Raji (cell line): ENCODE measurements at regions not wholly inside any gene's neighbourhood (a gene's known extent, or its start where the extent isn't known, plus 50 kb on each side); places are given as distances from the start of the nearest gene placed in this dataset.

Experiments used
- POLR2A ChIP-seq: IDR thresholded peaks from 2 replicates; pipeline ENCODE4 v1.6.1; 2011; ENCODE audit warnings: low read depth, low read length, control low read depth; ENCODE audit not compliant: insufficient read depth

DNA sequence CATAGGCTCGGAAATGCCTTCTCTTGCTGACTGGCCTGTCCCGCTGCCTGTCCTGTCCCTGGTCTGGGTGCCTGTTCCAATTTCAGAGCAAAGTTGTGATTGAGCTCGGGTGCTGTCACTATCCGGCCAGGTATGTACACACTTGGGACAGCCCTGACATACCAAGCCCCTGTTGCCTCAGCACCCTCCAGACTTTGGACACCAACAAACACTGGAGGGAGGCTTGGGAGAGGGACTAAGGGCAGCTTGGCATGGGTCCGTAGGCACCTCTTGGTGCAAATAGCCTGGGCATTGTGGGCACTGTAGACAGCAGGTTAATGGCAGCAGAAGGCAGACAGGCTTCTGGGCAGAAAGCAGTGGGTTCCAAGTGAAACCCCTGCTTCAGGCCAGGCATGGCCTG lies 86.3 kb upstream of the SEMA6A start:
- no peak for TF ChIP-seq POLR2A

DNA sequence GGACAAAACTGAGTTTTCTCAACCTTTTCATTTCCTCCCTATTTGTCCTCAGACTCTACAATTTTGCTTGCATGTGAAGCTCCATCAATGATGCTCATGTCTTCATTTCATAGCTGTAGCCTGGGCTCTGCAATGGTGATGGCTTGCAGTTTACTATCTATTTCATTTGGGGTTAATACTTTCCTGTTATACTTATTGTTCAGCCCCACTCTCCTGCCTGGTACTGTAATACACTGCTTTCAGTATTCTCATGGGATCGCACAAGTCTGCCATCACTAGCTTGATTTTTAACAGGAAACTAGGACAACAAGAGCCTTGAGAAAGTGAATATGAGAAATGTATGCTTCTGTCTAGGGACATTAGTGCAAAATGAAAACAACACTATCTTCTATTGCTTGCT lies 84.2 kb upstream of the SEMA6A start:
- no peak for TF ChIP-seq POLR2A

DNA sequence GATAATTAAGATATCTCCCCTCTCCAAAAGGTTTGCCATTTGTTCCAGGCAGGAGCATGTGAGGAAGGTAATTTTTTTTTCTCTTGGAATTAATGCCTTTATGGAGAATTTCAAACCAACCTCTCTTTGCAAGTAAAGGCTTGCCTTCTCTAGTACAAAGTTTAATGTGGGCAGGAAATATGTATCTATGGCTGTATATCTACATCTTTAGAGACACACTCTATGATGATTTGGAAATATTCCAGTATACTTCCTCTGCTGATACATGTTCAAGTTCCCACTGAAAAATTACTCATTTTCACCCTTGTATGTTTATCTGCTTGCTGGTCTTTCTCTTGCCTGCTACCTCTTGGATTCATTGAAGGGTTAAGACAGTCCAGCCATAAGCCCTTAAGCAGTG lies 83.5 kb upstream of the SEMA6A start:
- no peak for TF ChIP-seq POLR2A

DNA sequence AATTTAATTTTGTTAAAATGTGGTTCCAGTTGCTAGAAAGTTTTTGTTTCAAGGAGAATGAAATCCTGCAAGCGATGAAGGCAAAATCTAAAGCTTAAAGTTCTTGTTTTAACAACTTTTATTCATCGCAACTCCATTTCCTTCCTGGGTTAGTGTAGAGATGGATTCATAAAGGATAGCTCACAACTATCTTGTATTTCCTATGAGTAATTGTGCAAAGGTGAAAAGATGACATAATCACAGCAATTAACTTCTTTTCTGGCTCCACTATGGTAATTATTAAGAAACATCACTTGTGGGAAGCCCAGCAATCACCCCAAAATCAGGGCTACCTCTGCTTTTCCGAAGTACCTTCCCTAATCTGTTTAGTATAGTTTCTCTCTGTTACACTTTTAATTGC lies 80.8 kb upstream of the SEMA6A start:
- no peak for TF ChIP-seq POLR2A

DNA sequence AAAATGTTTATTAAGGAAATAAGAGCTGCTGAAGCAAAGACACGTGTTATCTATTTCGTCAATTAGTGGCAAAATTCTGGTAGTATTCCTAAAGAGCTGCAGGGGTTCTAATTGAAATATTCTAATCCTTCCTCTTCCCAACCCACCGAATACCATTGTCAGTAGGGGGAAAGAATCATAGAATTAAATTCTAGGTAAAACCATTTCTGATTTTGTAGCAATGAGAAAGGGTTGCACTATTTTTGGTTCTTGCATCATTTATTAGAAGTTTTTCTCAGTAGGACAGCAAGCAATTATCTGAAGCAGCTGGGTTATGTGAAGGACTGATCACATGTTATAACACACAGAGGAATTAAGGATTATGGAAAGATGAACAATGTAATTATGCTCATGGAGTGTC lies 80.3 kb upstream of the SEMA6A start:
- no peak for TF ChIP-seq POLR2A

DNA sequence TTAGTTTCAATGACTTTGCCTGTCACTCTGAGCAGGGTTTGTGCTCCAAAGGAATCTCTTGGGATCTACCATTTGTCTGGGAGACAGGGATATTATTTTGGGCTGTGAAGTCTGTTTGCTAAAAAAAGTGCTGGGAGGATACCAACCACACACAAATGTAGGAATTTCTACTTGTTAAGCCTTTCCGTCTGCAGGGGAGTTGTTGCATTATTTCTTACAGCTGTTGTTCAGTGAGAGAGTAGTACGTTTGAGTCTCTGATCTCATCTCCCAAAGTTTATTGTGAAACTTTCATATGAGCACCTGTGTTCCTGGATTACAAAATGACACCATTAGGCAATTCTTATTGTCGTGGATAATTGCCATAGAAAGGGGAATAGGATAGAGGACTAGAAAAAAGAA lies 78.3 kb upstream of the SEMA6A start:
- TF ChIP-seq POLR2A, result no peak

DNA sequence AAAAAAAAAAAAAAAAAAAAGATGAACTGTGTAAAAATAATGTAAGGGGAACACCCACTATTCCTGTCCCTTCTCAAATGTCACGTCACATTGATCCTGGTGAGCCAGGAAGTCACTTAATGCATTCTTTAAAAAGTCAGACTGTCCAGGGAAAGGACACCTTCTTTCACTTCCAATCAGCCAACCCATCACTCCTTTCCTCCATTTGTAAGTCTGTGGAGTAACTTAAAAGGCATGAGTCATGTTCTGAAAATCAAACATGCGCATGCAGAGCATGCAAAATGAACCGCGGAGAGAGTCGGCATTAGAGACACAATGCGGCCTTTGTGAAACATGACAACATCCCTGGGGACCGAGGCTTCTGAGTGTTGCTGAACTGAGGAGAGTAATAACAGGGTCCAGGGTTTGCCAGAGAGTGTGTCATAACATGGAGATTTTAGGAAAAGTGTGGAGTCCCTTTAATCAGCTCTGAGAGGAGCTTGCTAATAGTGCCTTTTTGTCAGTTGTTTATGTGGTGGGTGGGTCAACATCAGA lies 77.6 kb upstream of the SEMA6A start:
- TF ChIP-seq POLR2A, result no peak

DNA sequence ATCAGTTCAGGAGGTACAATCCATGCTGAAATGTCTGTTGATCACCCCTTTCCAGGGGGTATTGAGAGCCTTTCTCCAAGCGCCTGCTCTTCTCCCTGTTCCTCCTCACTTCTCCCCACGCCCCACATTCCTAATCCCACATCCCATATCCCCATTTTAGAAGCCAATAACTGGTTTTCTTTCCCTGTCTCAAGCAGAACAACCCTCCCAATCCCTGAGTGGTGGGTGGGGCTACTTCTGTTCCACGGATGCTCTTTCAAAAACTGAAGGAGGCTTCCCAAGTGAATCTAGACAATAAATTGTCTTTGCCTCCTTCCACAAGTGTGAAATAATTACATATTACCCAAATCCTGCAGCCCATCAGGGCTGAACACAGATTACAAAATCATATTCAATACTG lies 77.0 kb upstream of the SEMA6A start:
- TF ChIP-seq POLR2A, result no peak

DNA sequence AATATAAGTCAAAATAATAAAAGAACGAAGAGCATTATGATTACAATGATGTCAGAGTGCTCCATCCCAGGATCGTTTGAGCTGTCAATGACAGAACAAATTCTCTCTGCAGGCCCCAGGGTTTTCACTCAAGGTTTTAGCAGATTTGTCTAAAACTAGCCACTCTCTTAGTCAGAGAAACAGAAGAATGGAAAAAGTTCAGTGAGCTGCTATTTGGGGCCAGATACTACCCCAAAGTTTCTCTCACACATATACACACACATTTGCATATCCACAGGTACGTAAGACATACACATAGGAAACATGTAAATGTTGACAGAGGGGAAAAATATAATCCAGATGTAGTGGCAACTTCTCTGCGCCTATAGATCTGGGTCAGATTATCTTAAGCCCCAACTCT lies 76.3 kb upstream of the SEMA6A start:
- TF ChIP-seq POLR2A, result no peak

DNA sequence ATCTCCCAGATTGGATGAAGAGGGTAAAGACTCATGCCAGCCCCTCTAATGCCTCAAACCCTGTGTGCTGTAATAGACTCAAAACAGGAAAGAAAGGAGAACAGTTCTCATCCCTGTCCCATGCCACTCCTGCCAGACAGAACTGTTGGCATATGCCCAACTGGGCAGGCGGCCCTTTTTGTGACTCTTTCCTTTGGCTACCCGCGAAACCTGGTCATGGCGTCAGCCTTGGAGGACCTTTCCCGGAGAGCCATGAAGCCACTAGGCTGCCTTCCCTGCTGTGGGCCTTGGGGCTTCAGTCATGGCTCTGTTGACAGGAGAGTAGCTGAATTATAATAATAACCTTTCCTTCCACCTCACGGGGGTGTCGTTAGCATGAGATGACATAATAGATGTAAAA lies 75.9 kb upstream of the SEMA6A start:
- TF ChIP-seq POLR2A, result no peak

DNA sequence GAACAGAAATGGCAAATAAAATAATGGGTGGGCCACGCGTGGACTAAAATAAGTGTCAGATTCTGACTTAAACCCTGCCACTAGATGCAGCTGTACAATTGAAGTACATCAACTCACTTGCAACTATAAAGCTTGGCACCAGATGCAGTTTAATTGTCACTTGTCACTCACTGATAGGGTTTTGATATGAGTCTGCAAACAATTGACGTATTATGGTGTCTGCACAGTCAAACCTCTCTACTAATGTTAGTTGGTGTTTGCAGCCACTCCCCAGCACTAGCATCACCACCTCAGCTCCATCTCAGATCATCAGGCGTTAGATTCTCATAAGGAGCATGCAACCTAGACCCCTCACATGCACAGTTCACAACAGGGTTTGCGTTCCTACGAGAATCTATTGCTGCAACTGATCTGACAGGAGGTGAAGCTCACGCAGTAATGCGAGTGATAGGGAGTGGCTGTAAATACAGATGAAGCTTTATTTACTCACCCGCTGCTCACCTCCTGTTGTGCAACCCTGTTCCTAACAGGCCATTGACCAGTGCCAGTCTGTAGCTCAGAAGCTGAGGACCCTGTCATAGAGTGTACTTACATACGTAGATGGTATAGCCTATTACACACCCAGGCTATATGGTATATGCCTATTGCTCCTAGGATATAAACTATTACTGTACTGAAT lies 72.1 kb upstream of the SEMA6A start:
- no peak for TF ChIP-seq POLR2A

DNA sequence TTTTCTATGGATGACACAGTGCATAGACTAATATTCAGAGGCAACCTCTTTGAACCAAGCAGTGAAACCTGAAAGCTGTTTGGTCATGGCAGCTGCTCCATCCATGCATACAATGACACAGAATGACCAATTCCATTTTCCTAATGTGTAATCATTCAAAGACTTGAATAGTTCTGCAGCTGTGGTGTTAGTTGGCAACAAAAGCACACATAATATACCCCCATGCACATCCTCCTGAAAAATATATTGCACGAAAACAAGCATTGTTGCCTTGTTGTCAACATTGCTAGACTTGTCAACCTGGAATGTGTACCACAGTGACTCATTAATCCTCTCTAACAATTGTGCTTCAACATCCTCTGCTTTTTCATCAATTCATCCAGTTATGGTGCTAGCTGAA lies 71.0 kb upstream of the SEMA6A start:
- TF ChIP-seq POLR2A, result no peak

DNA sequence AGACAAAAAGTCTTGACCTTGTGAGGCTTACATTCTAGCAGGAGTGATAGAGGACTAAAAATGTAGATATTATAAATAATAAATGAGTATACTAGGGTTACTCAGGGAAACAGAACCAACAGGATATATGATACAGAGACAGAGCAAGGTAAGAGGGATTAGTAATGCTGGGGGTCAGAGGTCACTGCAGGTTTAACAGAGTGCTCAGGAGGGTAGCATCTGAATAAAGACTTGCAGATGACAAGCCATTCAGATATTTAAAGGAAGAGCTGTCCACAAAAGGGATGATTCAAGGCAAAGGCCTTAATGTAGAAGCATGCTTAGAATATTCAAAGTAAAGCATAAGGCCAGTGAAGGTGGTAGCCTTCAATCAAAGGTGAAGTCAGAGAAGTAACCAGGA lies 65.6 kb upstream of the SEMA6A start:
- no peak for TF ChIP-seq POLR2A

DNA sequence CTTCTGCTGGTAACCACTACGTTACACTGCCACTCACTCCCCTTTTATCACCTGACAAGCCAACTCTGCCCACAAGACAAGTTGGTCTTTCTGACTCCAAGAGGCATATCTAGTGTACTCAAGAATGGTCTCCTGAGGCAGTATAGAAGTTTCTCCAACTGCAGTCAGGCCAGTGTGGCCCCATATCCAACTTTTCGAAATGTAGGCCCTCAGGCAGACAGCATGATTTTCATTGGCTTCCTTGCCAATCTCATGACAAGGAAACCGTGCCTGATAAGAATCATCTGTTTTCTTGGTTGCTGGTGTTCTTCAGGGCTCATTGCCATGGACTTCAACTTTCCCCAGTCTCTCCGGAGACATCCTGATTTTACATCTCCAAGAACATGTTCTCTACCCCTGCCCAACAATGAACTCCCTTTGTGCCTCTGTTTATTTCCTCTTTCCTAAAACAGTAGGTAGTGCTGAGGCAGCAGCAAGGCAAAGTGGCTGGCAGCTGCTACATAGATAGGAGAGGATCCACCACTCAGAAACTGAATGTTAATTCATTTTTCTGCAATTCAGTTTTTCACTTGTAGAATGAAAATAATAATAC lies 62.6 kb upstream of the SEMA6A start:
- no peak for TF ChIP-seq POLR2A

DNA sequence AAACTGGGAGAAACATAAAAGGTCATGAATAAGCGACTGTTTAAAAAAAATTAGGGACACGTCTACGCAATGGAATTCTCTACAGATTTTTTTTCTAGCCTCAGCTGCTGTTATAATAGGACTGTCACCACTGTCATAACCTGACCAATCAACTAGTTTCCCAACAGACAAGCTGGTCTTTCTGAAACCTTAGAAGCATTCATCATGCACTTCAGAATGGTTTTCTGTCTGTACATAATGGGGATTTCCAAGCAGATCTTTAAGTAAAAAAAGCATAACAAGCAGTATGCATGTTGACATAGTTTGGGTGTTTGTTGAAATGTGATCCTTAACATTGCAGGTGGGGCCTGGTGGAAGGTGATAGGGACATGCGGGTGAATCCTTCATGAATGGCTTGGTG lies 58.3 kb upstream of the SEMA6A start:
- TF ChIP-seq POLR2A, result no peak

DNA sequence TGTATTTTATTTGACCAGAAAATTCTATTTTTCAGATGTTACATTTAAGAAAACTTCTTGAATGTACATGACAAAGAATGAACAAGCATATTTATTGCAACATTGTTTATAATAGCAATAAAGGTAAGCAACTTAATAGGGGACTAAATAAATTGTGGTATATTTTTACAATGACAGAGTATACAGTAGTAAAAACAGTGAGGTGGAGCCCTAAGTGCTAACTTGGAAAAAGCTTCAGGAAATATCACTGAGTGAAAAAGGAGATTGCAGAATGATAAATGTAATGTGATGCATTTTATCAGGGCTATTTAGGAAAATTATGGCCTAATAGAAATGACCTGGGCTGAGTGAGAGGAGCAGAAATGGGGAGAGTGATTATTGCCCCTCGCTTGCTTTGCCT lies 56.5 kb upstream of the SEMA6A start:
- TF ChIP-seq POLR2A, result no peak

DNA sequence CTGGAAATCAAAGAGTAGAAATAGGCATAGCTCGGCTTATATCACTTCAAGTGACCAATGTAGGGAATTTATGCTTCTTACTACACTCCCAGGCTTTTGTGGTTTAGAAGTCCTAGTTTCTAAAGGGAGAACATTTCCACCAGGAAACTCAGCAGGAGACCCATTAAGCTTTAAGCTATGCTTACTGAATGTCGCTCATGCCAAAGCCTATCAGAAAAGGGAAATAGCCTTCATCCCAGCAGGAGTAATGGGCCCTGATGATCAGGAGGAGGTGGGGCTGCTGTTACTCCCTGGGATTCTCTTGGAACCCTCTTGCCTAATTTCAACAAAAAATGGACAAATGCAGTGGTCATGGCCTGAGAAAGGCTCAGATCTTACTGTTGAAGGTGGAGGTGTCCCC lies 54.5 kb upstream of the SEMA6A start:
- TF ChIP-seq POLR2A, result no peak

DNA sequence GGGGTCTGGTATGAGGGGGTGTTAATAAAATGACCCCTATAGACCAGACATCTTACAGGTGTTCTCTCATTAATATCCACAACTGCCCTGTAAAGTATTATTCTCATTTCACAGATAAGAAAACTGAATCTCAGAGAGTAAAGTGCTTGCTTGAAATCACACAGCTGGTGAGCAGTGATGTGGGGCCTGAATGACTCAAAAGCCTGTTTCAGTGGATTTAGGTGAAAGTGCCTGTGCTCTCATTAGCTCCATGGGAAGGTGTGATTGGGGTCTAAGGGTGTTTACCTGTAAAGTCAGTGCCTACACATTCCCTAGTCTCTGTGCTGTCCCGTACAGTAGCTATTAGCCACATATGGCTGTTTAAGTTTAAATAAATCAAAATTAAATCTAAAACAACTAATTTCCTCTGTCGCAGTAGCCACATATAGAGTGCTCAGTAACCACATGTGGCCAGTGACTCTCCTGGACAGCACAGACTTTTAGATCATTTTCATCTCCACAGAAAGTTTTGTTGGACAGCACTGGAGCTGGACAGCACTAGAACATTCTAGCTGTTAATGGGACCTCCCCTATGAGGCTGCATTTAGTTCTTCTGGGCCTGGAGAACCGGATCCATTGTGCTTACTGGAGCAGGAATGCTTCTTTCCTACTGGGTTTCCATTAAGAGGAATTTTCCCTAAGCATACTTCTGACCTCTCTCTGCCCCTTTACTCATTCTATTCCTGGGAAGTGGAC lies 52.5 kb upstream of the SEMA6A start:
- no peak for TF ChIP-seq POLR2A
